HG03354 (cell line): ENCODE measurements at regions not wholly inside any gene's neighbourhood (a gene's known extent, or its start where the extent isn't known, plus 50 kb on each side); places are given as distances from the start of the nearest gene placed in this dataset.
"Not testable (repeated sequence)": the region's sequence is repeated elsewhere in the genome, so short reads cannot be mapped to it uniquely, and the experiment has no call there.

Experiments
- ATAC-seq: cut with Tn5 transposase; IDR thresholded peaks from one replicate; pipeline ENCODE4 v1.9.1; 2021; ENCODE audit warnings: mild to moderate bottlenecking; ENCODE audit not compliant: unreplicated experiment, poor library complexity, severe bottlenecking

- ATAC-seq = no peak
Measured at GRCh38 chr6:12348530-12349511, 58.7 kb downstream of the EDN1 start.

GRCh38 chr6:12350644-12351170 lies 60.5 kb downstream of the EDN1 start:
- ATAC-seq = no peak

DNA sequence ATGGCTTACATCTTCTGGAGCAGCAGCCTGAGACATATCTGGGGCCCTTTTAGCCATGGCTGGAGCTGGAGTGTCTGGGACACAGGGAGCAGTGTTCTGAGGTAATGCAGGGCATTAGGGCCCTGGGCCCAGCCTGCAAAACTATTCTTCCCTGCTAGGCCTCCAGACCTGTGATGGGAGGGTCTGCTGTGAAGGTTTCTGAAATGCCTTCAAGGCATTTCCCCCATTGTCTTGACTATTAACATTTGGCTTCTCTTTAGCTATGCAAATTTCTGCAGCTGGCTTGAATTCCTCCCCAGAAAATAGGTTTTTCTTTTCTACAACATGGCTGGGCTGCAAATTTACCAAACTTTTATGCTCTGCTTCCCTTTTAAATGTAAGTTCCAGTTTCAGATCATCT lies 61.5 kb downstream of the EDN1 start:
- no peak for ATAC-seq

DNA sequence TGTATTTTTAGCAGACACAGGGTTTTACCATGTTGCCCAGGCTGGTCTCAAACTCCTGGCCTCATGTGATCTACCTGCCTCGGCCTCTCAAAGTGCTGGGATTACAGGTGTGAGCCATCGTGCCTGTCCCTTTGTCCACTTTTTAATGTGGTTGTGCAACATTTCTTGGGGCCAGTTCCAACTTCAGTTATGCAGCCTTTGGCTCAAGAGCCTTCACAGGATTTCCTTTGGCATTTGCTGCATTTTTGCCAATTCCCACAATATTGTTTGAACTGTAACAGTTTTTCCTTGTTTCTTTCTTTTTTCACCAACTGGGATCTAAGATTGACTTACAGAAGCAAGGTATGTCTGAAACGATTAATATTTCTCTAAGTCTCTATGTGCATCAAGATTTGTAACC lies 63.6 kb downstream of the EDN1 start:
- no peak for ATAC-seq

- peak; percentile 45 for ATAC-seq
Measured at GRCh38 chr6:12354499-12354898, 64.3 kb downstream of the EDN1 start.

GRCh38 chr6:12355354-12355753 lies 65.2 kb downstream of the EDN1 start:
- ATAC-seq = no peak

- ATAC-seq = no peak
Measured at GRCh38 chr6:12356431-12356830, 66.3 kb downstream of the EDN1 start.

DNA sequence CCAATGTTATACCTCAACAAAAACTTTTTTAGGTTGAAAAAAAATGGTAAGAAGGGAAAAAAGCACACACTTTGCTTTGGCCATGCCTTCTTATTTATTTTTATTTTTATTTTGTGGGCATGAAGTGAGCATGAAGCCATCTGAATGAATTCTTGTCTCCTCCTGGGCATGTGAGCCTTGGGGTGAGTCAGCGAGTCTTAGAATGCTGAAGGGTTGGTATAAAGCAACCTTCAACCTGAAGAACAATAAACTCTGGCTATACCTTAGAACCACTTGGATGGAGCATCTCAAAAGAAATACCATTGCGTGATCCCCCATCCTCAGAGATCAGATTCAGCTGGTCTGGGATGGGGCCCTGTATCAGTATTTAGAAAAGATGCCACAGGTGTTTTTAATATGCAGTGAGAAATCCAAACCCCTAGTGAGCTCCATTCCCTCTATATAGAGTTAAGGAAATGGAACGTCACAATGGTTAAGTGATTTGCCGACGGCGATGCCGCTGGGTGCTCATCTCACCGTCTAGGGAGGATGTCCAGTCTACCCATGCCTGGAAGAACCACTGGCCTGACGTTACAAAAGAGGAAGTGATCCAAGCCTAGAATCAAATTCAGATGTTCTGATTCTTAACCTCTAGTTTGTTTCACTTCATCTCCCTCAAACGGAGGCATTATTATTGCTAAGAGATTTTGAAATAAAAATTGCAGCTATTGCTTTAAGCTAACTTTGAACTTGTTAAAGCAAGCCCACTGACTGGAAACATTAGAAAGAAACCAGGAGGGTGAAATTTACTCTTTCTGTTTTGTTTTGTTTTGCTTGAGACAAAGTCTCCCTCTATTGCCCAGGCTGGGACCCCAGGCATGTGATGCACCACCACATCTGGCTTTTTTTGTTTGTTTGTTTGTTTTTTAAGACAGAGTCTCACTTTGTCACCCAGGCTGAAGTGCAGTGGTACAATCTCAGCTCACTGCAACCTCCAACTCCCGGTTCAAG lies 67.1 kb downstream of the EDN1 start:
- ATAC-seq = peak; percentile 83

- ATAC-seq = no peak
Measured at GRCh38 chr6:12359036-12359435, 68.9 kb downstream of the EDN1 start.

- no peak for ATAC-seq
Measured at GRCh38 chr6:12361042-12361765, 71.0 kb downstream of the EDN1 start.

- not testable (repeated sequence) for ATAC-seq
Measured at GRCh38 chr6:12363277-12363650, 73.1 kb downstream of the EDN1 start.

GRCh38 chr6:12363651-12364381 lies 73.7 kb downstream of the EDN1 start:
- ATAC-seq = peak; percentile 74

DNA sequence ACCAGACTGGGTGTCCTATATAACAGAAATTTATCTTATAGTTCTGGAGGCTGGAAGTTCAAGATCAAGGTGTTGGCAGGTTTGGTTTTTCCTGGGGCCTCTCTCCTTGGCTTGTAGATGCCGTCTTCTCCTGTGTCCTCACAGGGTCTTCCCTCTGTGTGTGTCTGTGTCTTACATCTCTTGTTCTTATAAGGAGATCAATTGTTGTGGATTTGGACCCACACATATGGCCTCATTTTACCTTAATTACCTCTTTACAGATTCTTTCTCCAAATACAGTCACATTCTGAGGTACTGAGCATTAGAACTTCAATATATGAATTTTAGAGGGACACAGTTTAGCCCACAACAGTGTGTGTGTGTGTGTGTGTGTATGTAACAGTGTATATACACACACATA lies 74.5 kb downstream of the EDN1 start:
- no peak for ATAC-seq

DNA sequence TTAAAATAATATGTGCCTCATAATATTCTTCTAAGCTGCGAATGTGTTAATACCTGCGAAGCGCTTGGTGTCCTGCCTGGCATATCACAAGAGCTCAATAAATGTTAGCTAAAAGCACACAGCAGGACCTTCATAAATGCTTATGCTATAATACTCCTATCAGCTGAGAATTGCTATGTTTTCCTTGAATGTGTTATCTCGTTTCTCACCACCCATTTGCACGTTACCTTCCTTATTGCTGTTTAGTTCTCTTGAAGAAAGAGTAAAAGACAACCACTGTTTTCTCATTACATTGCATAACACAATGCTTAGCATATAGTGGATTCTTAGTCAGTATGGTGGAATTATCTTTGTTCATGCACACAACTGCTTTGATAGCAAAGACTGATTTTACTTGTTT lies 76.6 kb downstream of the EDN1 start:
- ATAC-seq = no peak

DNA sequence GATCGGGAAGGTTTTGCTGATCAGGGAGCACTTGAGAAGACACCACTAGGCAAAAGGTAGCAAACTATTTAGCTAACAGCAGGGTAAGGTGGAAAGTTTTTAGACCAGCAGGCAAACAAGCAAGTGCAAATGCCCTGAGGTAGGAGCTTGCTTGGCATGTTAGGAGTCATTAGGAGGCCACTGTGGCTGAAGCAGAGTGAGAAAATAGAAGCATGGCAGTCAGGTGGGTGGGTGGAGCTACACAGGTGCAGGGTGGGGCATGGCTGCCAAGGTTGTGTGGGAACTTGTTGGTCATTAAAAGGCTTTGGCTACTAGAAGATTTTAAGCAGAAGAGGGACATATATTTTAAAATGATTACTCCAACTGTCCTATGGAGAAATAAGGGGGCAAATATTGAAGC lies 77.3 kb downstream of the EDN1 start:
- ATAC-seq = no peak

DNA sequence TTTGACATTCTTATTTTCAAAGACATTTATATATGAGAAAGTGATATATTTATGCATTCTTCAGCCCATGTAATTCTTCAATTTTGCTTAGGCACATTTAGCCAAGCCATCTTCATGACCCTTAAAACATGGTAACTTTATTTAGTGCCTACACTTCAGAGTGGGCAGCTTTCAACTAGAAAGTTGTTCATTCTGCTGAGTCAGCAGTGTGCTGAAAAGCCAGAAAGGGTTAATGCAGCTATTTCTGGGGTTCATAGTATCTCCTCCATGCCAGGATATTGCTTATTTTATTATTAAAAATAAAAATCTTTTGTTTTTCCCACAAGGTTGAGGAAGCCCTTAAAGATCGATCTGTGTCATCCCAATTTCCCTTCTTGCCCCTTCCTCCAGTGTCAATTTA lies 79.2 kb downstream of the EDN1 start:
- ATAC-seq = no peak

DNA sequence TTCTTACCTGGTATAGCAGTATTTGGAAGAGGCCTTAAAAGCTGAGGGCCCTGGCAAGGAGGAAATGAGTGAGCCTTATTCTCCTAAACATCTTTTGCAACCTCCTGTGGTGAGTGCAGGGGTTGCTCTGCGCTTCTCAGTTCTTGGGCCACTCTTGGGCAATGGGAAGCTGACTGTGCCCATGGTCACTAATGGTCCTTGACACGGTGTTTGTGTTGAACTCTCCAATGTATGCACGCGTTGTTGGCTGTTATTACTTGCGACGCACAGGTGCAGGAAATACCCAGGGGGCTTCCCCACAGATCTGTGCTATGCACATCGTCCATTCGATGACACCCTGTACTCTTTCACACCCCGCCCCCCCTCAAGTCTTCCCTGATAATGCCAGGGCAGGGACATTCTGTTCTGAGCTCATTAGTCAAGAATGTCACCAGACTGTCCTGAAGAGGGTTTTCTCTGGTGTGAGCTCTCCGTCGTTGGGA lies 79.7 kb downstream of the EDN1 start:
- peak; percentile 80 for ATAC-seq

DNA sequence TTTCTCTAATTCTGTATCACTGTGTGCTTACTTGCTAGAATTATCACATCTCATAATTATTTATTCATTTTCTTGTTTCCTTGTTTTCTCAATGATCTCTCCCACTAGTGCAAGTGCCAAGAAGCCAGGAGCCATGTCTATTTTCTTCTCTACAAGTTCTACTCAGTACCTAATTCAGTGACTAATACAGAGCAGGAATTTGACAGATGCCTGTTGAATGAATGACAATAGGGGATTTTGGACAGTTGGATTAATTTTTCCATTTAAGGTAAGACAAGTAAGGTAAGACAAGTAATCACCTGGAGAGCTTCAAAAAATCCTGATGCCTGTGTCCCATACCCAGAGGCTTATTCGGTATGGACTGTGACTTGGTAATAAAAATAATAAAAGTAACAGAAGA lies 81.0 kb downstream of the EDN1 start:
- ATAC-seq = peak; percentile 13

- peak; percentile 55 for ATAC-seq
Measured at GRCh38 chr6:12371641-12372146, 81.5 kb downstream of the EDN1 start.
